SK-N-SH (cell line): ENCODE measurements at regions not wholly inside any gene's neighbourhood (a gene's known extent, or its start where the extent isn't known, plus 50 kb on each side); places are given as distances from the start of the nearest gene placed in this dataset.

Experiments
- NFIC ChIP-seq: IDR thresholded peaks from 2 replicates; pipeline ENCODE4 v1.4.0; 2012; ENCODE audit warnings: borderline replicate concordance
- RCOR1 ChIP-seq: fragments of 150-350 bp; IDR thresholded peaks from 2 replicates; pipeline ENCODE4 v1.6.1; 2017; ENCODE audit warnings: antibody characterized with exemption, low read length
- RFX5 ChIP-seq: IDR thresholded peaks from 2 replicates; pipeline ENCODE4 v1.6.1; 2012; ENCODE audit warnings: mild to moderate bottlenecking, improper control_type of control experiment, low read length
- TAF1 ChIP-seq: IDR thresholded peaks from 2 replicates; pipeline ENCODE4 v1.6.1; 2012; ENCODE audit warnings: low read depth, mild to moderate bottlenecking, low read length, moderate library complexity, borderline replicate concordance
- TF ChIP-seq, protein P1 (sequence below): fragments of 200-600 bp; sonication (generic); IDR thresholded peaks from 2 replicates; pipeline ENCODE4 v1.6.1; 2017; ENCODE audit warnings: antibody characterized with exemption, mild to moderate bottlenecking, moderate library complexity
- TF ChIP-seq, protein P2 (sequence below): IDR thresholded peaks from 2 replicates; pipeline ENCODE4 v1.6.1; 2012; ENCODE audit warnings: mild to moderate bottlenecking, low read depth, low read length, moderate library complexity
- TF ChIP-seq, protein P3 (sequence below): IDR thresholded peaks from 2 replicates; pipeline ENCODE4 v1.4.0; 2012; ENCODE audit warnings: low read depth
- TF ChIP-seq, protein P4 (sequence below): fragments of 150-350 bp; IDR thresholded peaks from 2 replicates; pipeline ENCODE4 v1.6.1; 2017; ENCODE audit warnings: antibody characterized with exemption, low read length, low read depth, borderline replicate concordance
- TF ChIP-seq, protein P5 (sequence below): IDR thresholded peaks from 2 replicates; pipeline ENCODE4 v1.4.0; 2012; ENCODE audit warnings: low read depth, borderline replicate concordance

DNA sequence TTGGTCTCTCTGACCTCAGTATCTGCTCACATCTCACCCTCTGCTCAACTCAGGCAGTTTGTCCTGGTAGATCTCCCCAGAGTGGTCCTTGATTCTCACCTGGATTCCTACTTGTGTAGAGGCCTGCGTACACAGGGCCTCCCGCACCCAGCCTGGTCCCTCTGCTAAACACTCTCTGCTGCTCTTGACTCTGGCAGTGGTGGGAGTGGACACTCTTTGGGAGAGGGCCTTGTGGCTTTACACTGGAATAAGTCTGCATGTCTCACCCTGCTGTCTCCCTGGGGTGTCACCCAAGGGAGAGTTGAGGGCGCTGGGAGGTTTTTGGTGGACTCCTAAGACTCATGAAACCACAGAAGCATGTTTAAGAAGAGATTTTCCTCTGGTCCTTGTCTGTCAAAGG lies 57.3 kb upstream of the ECI2 start:
- TF ChIP-seq, protein P1, sequence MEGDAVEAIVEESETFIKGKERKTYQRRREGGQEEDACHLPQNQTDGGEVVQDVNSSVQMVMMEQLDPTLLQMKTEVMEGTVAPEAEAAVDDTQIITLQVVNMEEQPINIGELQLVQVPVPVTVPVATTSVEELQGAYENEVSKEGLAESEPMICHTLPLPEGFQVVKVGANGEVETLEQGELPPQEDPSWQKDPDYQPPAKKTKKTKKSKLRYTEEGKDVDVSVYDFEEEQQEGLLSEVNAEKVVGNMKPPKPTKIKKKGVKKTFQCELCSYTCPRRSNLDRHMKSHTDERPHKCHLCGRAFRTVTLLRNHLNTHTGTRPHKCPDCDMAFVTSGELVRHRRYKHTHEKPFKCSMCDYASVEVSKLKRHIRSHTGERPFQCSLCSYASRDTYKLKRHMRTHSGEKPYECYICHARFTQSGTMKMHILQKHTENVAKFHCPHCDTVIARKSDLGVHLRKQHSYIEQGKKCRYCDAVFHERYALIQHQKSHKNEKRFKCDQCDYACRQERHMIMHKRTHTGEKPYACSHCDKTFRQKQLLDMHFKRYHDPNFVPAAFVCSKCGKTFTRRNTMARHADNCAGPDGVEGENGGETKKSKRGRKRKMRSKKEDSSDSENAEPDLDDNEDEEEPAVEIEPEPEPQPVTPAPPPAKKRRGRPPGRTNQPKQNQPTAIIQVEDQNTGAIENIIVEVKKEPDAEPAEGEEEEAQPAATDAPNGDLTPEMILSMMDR = no peak
- TF ChIP-seq RCOR1 (no peak), TAF1 (no peak), RFX5 (no peak), NFIC (no peak)
- TF ChIP-seq, protein P2, sequence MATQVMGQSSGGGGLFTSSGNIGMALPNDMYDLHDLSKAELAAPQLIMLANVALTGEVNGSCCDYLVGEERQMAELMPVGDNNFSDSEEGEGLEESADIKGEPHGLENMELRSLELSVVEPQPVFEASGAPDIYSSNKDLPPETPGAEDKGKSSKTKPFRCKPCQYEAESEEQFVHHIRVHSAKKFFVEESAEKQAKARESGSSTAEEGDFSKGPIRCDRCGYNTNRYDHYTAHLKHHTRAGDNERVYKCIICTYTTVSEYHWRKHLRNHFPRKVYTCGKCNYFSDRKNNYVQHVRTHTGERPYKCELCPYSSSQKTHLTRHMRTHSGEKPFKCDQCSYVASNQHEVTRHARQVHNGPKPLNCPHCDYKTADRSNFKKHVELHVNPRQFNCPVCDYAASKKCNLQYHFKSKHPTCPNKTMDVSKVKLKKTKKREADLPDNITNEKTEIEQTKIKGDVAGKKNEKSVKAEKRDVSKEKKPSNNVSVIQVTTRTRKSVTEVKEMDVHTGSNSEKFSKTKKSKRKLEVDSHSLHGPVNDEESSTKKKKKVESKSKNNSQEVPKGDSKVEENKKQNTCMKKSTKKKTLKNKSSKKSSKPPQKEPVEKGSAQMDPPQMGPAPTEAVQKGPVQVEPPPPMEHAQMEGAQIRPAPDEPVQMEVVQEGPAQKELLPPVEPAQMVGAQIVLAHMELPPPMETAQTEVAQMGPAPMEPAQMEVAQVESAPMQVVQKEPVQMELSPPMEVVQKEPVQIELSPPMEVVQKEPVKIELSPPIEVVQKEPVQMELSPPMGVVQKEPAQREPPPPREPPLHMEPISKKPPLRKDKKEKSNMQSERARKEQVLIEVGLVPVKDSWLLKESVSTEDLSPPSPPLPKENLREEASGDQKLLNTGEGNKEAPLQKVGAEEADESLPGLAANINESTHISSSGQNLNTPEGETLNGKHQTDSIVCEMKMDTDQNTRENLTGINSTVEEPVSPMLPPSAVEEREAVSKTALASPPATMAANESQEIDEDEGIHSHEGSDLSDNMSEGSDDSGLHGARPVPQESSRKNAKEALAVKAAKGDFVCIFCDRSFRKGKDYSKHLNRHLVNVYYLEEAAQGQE = no peak
- TF ChIP-seq, protein P3, sequence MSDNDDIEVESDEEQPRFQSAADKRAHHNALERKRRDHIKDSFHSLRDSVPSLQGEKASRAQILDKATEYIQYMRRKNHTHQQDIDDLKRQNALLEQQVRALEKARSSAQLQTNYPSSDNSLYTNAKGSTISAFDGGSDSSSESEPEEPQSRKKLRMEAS = no peak
- TF ChIP-seq, protein P4, sequence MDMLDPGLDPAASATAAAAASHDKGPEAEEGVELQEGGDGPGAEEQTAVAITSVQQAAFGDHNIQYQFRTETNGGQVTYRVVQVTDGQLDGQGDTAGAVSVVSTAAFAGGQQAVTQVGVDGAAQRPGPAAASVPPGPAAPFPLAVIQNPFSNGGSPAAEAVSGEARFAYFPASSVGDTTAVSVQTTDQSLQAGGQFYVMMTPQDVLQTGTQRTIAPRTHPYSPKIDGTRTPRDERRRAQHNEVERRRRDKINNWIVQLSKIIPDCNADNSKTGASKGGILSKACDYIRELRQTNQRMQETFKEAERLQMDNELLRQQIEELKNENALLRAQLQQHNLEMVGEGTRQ = no peak
- TF ChIP-seq, protein P5, sequence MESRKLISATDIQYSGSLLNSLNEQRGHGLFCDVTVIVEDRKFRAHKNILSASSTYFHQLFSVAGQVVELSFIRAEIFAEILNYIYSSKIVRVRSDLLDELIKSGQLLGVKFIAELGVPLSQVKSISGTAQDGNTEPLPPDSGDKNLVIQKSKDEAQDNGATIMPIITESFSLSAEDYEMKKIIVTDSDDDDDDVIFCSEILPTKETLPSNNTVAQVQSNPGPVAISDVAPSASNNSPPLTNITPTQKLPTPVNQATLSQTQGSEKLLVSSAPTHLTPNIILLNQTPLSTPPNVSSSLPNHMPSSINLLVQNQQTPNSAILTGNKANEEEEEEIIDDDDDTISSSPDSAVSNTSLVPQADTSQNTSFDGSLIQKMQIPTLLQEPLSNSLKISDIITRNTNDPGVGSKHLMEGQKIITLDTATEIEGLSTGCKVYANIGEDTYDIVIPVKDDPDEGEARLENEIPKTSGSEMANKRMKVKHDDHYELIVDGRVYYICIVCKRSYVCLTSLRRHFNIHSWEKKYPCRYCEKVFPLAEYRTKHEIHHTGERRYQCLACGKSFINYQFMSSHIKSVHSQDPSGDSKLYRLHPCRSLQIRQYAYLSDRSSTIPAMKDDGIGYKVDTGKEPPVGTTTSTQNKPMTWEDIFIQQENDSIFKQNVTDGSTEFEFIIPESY = no peak
